Heart left ventricle (tissue), 13 donors: ENCODE measurements at regions not wholly inside any gene's neighbourhood (a gene's known extent, or its start where the extent isn't known, plus 50 kb on each side); places are given as distances from the start of the nearest gene placed in this dataset.

Experiments
- POLR2A ChIP-seq, 2 donors: fragments of 450-650 bp; IDR thresholded peaks; one replicate each; pipeline ENCODE4 v1.6.1; 2017; ENCODE audit warnings: antibody characterized with exemption in 2 of 2, mild to moderate bottlenecking in 2 of 2, moderate library complexity in 2 of 2
- TF ChIP-seq, protein P1 (sequence below), 12 donors: fragments of 200-600 bp; sonication (generic) in 4 of 12; IDR thresholded peaks; one replicate each; pipeline versions ENCODE4 v1.5.0 to v1.8.0; 2018 to 2022; ENCODE audit warnings: antibody characterized with exemption in 12 of 12, mild to moderate bottlenecking in 5 of 12
- donor health status: ischemic (EF 13 %, LVEDD 7.1; RV severe dilation, severe dysfunction).
- donor health status: DM: no; HTN: yes; CAD: no.
- donor health status: DM: no; HTN: no; CAD: no.
- donor health status: ischemic (EF 25% LVEDD 6.9; RV normal size, moderate dysfunction).
- donor health status: ischemic (EF 25% LVEDD 5.7; RV mildly dilated, moderate dysfunction).
- donor health status: ischemic (EF 35%, LVEDD 5.7; RV mildly dilated, moderate dysfunction).
- donor health status: nonischemic (EF 11% LVEDD 7.7; RV severe dilation, severe dysfunction).
- donor health status: DM: yes; HTN: yes; CAD: no.
- donor health status: PGD.
- donor health status: ischemic (EF 29% LVEDD 5.4; RV normal size, mild dysfunction).
- donor health status: nonischemic (EF 23%, LVEDD 6.1; RV moderate dilation, normal function).

DNA sequence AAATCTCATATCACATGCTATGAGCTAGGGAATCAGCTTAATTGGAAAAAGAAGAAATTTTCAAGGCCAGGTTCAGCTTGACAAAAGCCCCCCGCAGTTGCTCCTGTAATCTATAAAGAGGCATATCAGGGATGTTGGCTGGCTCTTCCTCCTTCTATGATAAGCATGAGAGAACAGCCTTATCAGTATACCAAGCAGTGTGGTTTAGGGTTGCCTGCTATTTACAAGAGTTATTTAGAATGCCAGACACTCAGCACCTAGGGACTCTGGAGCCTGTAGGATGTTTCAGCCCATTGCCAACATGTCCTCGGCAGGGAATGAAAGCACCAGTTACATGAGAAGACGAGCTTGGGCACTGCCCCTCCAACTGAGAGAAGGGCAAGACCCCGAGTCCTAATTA is 89.5 kb upstream of the TMPO start:
- TF ChIP-seq POLR2A (IDR thresholded peaks at IDR 0.05), result no peak
- TF ChIP-seq, protein P1, sequence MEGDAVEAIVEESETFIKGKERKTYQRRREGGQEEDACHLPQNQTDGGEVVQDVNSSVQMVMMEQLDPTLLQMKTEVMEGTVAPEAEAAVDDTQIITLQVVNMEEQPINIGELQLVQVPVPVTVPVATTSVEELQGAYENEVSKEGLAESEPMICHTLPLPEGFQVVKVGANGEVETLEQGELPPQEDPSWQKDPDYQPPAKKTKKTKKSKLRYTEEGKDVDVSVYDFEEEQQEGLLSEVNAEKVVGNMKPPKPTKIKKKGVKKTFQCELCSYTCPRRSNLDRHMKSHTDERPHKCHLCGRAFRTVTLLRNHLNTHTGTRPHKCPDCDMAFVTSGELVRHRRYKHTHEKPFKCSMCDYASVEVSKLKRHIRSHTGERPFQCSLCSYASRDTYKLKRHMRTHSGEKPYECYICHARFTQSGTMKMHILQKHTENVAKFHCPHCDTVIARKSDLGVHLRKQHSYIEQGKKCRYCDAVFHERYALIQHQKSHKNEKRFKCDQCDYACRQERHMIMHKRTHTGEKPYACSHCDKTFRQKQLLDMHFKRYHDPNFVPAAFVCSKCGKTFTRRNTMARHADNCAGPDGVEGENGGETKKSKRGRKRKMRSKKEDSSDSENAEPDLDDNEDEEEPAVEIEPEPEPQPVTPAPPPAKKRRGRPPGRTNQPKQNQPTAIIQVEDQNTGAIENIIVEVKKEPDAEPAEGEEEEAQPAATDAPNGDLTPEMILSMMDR (IDR thresholded peaks at IDR 0.05), result no peak
